Stimulated activated CD4-positive, alpha-beta T cell treated with anti-CD3 and anti-CD28 coated beads, Interleukin-1b, Interleukin-23, amount 100 ng/mL, for 1 hour (primary cell): ENCODE measurements at regions not wholly inside any gene's neighbourhood (a gene's known extent, or its start where the extent isn't known, plus 50 kb on each side); places are given as distances from the start of the nearest gene placed in this dataset.
"Not testable (repeated sequence)": the region's sequence is repeated elsewhere in the genome, so short reads cannot be mapped to it uniquely, and the experiment has no call there.

ENCODE experiments used
- DNase-seq, 2 donors: peaks; one replicate each; pipeline ENCODE4 v3.0.0-alpha.2; 2020; ENCODE audit warnings: low read depth in 2 of 2

DNA sequence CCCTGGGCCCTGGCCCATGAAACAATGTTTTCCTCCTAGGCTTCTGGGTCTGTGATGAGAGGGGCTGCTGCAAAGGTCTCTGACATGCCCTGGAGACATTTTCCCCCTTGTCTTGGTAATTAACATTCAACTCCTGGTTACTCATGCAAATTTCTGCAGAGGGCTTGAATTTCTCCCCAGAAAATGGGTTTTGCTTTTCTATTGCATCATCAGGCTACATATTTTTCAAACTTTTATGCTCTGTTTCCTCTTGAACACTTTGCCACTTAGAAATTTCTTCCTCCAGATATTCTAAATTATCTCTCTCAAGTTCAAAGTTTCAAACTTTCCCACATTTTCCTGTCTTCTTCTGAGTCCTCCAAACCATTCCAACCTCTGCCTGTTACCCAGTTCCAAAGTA lies 98.2 kb upstream of the TCF21 start:
- DNase-seq: not testable (repeated sequence)

DNA sequence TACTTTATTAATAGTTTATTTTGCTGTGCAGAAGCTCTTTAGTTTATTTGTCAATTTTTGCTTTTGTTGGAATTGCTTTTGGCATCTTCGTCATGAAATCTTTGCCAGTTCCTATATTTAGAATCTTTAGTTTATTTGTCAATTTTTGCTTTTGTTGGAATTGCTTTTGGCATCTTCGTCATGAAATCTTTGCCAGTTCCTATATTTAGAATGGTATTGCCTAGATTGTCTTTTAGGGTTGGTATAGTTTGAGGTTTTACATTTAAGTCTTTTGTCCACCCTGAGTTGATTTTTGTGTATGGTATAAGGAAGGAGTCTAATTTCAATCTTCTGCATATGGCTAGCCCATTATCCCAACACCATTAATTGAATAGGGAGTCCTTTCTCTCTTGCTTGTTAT lies 93.9 kb upstream of the TCF21 start:
- not testable (repeated sequence) for DNase-seq

DNA sequence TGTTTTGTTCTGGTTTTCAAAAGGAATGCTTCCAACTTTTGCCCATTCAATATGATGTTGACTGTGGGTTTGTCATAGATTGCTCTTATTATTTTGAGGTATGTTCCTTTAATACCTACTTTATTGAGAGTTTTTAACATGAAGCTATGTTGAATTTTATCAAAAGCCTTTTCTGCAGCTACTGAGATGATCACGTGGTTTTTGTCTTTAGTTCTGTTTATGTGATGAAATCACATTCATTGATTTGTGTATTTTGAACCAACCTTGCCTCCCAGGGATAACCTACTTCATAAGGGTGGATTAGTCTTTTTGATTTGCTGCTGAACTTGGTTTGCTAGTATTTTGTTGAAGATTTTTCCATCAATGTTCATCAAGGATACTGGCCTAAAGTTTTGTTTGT lies 92.7 kb upstream of the TCF21 start:
- DNase-seq: no peak

DNA sequence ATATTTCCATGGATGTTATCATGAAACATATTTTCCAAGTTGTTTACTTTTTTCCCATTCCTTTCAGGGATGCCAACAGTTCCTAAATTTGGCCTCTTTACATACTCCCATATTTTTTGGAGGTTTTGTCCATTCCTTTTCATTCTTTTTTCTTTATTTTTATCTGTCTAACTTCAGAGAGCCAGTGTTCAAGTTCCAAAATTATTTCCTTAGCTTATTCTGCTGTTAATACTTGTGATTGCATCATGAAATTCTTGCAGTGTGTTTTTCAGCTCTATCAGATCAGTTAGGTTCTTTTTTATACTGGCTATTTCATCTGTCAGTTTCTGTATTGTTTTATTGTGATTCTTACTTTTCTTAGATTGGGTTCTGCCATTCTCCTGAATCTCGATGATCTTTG lies 89.9 kb upstream of the TCF21 start:
- DNase-seq: no peak

DNA sequence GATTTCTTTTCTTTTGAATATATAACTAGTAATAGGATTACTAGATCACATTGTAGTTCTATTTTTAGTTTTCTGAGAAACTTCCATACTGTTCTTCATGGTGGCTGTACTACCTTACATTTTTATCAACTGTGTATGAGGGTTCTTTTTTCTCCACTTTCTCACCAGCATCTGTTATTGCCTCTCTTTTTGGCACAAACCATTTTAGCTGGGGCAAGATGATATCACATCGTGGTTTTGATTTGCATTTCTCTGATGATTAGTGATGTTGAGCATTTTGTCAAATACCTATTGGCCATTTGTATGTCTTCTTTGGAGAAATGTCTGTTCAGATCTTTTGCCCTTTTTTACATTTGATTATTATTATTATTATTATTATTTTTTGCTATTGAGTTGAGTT lies 86.1 kb upstream of the TCF21 start:
- no peak for DNase-seq

DNA sequence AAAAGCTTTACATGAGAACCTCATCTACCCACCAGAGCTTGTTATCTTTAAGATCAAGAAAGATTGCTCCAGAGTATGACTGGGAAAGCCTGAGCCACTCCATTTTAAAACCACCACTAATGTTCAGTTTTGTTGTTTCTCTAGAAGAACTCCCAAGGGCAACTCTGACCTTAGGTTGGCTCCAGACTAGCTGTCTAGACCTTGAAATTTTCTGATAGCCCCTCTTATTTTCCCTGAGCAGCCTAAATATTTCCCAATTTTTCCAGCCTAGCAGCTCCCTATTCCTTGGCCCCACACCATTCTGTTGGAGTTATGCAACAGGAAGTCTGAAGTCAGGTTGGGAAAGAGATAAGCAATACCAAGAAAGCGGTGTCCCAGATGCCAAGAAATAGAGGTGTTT lies 84.6 kb upstream of the TCF21 start:
- no peak for DNase-seq

DNA sequence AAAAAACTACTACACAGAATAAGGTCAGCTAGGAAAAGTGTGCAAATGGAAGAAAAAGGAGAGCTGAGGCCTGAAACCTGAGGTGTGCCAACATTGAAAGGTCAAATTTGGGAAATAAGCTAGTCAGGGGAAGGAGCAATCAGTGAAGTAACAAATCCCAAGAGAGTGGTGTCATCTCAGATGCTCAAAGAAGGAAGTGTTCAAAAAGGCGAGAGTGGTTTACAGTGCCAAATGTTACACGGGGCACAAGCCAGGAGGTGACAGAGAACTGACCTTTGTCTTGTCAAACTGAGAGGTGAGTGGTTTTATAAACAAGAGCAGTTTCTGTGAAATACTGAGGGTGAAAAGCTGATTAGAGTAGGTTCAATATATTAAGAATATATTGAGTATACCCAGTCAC lies 83.0 kb upstream of the TCF21 start:
- no peak for DNase-seq

DNA sequence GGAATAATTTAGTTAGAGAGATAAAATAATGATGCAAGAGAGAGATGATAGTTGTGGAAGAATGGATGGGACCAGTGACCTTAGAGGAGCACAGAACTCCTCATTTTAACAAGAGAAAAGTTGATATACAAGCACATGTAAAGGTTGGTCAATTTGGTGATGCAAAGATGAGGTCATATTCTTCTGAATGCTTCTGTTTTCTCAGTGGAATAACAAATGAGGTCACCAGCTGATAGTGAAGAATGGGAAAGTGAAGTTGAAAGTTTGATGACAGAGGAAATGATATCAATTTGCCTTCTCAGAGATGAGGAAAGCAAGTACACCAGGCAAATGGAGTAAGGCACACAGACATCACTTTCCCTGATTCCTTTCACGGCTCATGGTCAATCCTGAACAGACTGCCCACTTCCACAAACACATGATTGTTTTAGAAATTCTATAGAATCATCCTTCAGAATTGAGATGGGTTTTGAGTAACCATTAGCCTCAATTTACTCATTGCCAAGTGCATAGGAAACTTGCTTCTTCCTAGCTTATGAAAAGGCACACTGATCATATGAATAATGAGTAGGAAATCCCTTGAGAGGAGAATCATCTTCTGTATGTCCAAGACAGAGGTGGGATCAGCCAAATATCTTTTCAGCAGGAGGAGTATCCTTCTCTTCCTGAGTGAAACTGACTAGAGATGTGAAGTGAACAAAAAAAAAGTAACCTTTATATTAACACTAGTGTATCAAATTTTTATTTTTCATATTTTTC lies 82.4 kb upstream of the TCF21 start:
- no peak for DNase-seq

DNA sequence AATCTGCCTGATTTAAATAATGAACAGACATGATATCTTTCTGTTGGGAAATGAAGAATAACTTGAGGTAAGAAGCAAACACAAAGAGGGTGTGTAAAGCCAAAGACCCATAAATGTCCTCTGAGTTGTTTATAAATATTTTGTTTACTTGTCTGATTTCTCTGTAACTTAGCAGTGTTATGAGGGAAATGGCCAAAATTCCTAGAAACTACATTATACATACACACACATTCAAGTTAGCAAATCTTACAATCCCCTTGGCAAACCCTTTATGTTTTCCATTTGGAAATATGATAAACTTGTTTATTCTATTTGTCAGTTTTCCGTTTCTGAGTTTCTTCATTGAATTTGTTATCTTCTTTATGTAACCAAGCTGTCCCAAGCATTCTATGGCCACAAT lies 81.4 kb upstream of the TCF21 start:
- DNase-seq: no peak

DNA sequence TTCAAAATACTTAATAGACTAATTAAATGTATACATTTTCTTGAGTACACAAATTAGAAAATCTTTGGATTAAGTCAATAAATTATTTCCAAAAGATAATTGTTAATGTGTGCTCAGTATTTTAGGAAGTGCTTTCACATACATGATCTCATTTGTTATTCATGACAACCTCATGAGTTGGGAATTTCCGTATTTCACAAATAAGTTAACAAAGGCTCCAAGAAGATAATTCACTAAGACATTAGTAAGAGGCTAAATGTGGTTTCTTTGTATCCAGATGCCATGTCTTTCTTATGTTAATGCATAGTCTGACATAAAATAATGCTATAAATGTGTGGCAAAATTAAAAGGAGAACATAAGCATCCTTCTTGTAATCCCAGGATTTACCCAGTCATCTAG lies 79.5 kb upstream of the TCF21 start:
- DNase-seq: no peak

DNA sequence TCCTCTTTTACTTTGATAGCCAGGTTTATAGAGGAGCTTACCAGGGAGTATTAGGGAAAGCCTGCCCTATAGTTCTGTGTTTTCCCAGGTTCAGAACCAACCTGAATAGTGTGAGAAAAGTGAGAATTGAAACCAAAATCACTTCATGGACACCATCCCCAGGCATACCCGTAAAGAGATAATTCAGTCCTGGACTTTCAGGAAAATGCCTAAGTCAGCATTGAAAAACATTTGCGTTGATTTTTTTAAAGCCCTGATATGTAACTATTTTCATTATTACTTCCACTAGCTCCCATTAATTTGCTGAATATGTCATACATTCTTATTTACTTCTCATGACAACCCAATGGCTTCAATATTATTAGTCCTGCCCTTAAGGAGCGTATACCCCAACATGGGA lies 77.4 kb upstream of the TCF21 start:
- DNase-seq: no peak

DNA sequence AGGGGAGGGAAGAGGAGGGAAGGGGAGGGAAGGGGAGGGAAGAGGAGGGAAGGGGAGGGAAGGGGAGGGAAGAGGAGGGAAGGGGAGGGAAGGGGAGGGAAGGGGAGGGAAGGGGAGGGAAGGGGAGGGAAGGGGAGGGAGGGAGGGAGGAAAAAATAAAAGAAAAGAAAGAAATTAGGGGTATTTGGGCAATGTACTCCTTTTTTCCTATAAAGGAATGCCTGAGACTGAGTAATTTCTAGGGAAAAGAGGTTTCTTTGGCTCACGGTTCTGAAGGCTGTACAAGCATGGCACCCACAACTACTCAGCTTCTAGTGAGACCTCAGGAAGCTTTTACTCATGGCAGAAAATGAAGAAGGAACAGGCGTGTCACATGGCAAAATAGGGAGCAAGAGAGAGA lies 76.5 kb upstream of the TCF21 start:
- not testable (repeated sequence) for DNase-seq

DNA sequence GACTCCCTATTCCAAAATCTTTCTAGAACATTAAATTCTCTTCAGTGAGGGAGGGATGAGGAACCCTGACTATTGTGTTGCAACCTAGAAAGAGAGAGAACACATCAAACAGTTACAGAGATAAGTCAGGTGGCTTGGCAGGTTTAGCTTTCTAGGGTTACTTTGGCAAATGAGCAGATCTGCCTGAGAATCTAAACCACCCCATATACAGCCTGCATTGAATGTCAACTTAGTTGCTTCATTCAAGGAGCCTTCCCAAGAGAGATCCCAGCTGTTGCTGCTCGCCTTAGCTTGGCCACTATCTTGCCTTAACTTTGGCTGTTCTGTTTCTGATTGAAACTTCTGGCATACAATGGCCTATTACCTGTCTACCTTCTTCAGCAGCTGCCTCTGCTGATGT lies 74.7 kb upstream of the TCF21 start:
- no peak for DNase-seq

DNA sequence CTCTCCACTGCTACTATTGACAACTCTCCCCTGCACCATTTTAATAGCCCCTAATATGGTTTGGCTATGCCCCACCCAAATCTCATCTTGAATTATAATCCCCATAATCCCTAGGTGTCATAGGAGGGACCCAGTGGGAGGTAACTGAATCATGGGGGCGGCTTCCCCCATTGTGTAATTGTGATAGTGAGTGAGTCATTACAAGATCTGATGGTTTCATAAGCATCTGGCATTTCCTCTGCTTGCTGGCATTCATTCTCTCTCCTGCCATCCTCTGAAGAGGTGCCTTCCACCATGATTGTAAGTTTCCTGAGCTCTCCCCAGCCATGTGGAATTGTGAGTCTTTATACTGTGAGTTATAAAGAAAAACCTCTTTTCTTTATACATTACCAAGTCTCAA lies 74.1 kb upstream of the TCF21 start:
- DNase-seq: no peak

DNA sequence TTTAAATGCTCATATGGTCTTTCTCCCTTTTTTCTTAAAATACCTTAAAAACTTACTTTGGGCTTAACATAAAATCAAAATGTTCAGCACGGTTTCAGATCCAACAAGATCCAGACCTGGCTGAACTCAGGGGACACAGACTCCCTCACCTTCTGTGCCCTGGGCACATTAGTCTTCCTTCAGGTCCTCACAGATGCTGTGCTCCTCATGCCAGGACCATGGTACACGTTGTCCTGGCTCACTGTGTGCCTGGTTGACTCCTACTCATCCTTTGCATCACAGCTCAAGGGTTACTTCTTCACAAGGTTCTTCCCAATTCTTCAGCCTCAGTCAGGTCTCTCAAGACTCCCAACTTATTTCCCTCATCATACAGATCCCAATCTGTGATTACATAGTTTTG lies 73.6 kb upstream of the TCF21 start:
- DNase-seq: no peak

DNA sequence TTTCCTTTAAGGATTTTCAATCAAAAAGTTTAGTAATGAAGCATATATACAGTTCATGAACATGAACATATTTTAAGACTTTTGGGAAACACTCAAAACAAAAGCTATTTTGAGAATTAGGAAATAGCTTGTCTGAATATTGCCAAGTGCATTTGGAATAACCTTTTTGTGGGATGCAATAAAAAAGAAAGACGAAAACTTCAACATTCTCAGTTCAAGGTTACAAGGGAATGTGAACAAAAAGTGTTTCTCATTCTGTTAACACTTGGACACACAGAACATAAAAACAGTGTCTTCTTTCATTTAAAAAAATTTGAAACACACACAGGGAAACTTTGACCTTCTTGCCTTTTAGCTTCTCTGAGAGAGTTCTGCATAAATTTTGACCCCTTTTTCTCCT lies 72.7 kb upstream of the TCF21 start:
- no peak for DNase-seq

DNA sequence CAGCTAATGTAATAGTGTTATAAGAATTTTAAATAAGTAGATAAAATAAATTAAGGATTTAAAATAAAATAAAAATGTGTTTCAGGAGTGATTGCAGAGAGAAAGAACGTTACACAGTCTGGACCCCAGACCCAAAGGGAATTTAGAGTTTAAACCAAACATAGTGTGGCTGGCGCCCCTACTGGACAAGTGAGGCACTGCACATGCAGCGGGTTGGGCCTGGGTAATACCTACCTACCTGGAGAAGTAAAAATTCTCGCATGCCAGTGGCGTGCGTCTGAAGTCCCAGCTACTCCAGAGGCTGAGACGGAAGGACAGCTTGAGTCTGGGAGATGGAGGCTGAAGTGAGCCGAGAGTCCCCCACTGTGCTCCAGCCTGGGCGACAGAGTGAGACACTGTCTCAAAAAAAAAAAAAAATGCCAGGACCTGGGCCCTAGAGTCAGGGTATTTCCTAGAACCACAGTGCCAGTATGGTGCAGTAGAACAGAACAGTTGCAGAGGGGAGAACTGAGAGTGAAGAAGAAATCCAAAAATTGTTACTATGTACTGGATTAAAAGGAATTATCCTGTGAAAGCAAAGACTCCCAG lies 71.4 kb upstream of the TCF21 start:
- DNase-seq: peak in 1 of 2 donors; percentile 15

DNA sequence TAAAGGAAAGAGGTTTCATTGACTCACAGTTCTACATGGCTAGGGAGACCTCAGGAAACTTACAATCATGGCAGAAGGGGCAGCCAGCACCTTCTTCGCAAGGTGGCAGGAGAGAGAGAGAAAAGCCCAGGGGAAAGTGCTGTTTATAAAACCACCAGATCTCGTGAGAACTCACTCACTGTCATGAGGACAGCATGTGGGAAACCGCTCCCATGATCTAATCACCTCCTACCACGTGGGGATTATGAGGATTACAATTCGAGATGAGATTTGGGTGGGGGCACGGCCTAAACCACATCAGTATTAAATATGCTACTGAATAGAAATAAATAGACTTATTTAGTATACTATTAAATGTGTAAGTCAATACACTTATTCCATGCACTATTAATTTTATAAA lies 70.6 kb upstream of the TCF21 start:
- no peak for DNase-seq

DNA sequence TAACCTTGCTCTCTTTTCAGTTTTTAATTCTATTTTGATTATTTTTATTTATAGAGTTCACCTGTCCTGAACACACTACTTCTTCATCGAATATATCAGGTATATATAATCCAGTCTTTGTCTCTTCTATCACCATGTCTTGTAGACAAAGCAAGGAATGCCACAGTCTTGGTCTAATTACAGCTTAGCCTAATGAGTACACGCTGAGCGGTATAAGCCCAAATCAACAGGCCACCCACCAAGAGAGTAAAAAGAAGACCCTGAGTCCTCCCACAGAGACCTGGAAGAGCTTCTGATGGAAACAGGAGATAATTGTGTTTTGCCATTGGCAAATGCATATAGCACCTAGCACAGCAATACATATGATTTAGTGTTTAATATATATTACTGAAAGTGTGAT lies 68.7 kb upstream of the TCF21 start:
- no peak for DNase-seq

DNA sequence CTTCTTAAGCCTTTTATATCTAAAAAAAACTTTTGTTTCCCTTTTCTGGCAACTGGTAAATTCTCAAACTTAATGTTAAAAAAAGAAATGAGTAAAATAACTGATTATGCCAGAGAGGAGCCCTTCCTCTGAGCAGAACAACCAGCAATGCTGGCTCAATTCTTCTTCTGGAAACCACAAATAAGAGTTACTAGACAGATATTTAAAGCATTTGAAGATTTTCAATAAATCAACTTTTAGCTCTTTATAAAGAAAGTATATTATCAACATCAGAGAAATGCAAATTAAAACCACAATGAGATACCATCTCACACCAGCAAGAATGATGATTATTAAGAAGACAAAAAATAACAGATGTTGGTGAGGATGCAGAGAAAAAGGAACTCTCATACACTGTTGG lies 61.1 kb upstream of the TCF21 start:
- no peak for DNase-seq

DNA sequence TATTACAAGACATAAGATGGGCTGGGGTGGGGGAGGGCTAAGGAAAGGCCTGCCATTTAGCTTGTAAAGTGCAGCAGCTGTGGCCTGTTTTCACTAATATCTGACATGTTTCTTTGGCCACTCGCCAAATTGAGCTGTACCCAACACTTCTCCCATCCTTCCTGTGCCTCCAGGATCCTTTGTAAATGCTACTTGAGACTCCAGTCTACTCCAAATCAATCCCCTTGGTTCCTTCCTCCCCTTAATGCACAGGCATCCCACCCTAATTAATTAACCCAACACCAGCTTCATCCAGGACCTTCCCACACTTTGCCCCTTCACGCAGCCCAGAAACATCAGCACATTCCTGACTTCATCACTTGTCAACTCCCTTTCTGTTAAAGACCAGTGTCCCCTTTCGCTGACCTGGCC lies 55.0 kb upstream of the TCF21 start:
- no peak for DNase-seq

DNA sequence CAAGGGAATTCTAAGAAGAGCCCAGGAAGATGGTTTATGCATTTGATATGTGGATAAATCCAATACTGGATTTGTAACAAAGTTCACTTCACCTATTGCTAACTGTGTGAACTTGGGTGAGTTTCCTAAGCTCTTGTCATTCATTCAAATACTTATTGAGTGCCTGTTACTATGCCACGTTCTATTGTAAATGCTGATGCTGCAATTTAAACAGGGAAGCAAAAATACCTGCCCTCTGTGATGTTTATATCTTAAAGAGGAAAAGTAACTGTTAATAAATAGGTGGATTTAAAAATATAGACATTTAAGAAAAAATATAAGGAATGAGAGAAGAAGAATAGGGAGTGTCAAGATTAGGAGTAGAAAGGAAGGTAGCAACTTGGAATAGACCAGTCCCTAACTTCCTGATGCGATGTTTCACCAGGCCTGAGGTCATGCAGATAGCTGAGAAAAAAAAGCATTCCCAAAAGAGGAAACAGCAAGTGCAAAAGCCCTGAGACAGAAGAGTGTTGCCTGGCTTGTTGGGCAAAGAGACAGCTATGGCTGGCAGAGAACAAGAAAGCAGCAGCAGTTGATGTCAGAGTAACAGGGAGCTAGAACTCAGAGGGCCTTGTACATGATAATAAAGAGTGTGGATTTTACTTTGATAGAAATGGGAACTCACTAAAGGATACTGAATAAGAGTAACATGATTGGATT lies 54.3 kb upstream of the TCF21 start:
- DNase-seq: no peak

DNA sequence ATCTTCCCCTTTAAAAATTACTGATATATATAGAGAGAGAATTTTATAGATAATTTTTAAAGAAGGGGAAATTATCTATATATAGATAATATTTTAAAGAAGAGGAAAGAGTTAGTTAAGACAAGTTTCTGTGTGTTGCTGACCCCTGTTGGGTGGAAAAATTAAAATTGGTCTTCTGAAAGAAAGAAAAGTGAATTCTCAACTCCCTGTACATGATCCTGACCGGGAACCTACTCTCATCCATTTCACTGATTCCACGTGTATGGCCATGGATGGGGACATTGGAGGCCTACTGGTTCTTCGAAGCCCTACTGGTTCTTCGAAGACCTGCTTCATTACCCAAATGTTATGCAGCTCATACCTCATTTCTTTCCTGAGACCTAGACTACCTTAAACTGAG lies 53.0 kb upstream of the TCF21 start:
- no peak for DNase-seq
